Breast epithelium (tissue), 3 donors: ENCODE measurements at regions not wholly inside any gene's neighbourhood (a gene's known extent, or its start where the extent isn't known, plus 50 kb on each side); places are given as distances from the start of the nearest gene placed in this dataset.

Experiments
- POLR2A ChIP-seq: fragments of 450-650 bp; IDR thresholded peaks from one replicate; pipeline ENCODE4 v1.6.1; 2016; ENCODE audit warnings: antibody characterized with exemption, mild to moderate bottlenecking, moderate library complexity
- TF ChIP-seq, protein P1 (sequence below), 3 donors: fragments of 450-650 bp; IDR thresholded peaks; one replicate each; pipeline ENCODE4 v1.5.1; 2016 to 2017; ENCODE audit warnings: antibody characterized with exemption in 3 of 3, mild to moderate bottlenecking in 3 of 3, moderate library complexity in 3 of 3

DNA sequence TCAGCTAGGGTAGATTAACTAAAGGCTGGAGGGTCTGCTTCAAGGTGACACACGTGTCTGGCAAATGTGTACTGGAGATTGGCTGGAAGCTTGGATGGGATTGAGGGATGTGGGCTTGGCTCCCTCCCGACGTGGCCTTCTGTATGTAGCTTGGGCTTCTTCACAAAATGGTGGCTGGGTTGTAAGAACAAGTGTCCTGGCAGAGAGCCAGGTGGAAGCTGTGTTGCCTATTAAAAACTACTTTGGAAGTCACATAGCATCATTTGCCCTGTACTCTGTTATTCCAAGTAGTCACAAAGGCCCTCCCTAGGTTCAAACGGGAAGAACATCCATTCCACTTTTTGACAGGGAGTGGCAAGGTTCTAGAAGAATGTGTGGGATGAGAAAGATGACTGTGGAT, 174.1 kb upstream of the PRICKLE1 start:
- TF ChIP-seq POLR2A = no peak
- TF ChIP-seq, protein P1, sequence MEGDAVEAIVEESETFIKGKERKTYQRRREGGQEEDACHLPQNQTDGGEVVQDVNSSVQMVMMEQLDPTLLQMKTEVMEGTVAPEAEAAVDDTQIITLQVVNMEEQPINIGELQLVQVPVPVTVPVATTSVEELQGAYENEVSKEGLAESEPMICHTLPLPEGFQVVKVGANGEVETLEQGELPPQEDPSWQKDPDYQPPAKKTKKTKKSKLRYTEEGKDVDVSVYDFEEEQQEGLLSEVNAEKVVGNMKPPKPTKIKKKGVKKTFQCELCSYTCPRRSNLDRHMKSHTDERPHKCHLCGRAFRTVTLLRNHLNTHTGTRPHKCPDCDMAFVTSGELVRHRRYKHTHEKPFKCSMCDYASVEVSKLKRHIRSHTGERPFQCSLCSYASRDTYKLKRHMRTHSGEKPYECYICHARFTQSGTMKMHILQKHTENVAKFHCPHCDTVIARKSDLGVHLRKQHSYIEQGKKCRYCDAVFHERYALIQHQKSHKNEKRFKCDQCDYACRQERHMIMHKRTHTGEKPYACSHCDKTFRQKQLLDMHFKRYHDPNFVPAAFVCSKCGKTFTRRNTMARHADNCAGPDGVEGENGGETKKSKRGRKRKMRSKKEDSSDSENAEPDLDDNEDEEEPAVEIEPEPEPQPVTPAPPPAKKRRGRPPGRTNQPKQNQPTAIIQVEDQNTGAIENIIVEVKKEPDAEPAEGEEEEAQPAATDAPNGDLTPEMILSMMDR (IDR thresholded peaks at IDR 0.05) = no peak
